Osteocyte (in vitro differentiated cells): ENCODE measurements at regions not wholly inside any gene's neighbourhood (a gene's known extent, or its start where the extent isn't known, plus 50 kb on each side); places are given as distances from the start of the nearest gene placed in this dataset.
A peak's percentile ranks its signal among the peaks of the same experiment; 100 is the strongest.
"Not testable (repeated sequence)": the region's sequence is repeated elsewhere in the genome, so short reads cannot be mapped to it uniquely, and the experiment has no call there.

Experiments used
- DNase-seq: peaks from one replicate; pipeline ENCODE4 v3.0.0; 2021; ENCODE audit warnings: mixed read lengths; ENCODE audit not compliant: unreplicated experiment; ENCODE audit errors: extremely low spot score
- H3K27ac Mint-ChIP-seq: one replicate; pipeline ENCODE4 v1.8.0; 2021; ENCODE audit warnings: mild to moderate bottlenecking, mixed read lengths; ENCODE audit not compliant: unreplicated experiment
- H3K27me3 Mint-ChIP-seq: one replicate; pipeline ENCODE4 v1.8.0; 2021; ENCODE audit warnings: mixed read lengths; ENCODE audit not compliant: unreplicated experiment
- H3K36me3 Mint-ChIP-seq: one replicate; pipeline ENCODE4 v1.8.0; 2021; ENCODE audit warnings: mixed read lengths; ENCODE audit not compliant: unreplicated experiment
- H3K4me1 Mint-ChIP-seq: one replicate; pipeline ENCODE4 v1.8.0; 2021; ENCODE audit warnings: mixed read lengths; ENCODE audit not compliant: unreplicated experiment
- H3K4me3 Mint-ChIP-seq: one replicate; pipeline ENCODE4 v1.8.0; 2021; ENCODE audit warnings: mild to moderate bottlenecking, moderate library complexity, mixed read lengths; ENCODE audit not compliant: unreplicated experiment
- H3K9me3 Mint-ChIP-seq: one replicate; pipeline ENCODE4 v1.8.0; 2021; ENCODE audit warnings: mixed read lengths; ENCODE audit not compliant: unreplicated experiment
- CTCF ChIP-seq: fragments of 200-600 bp; sonication (generic); IDR thresholded peaks from 2 replicates; pipeline ENCODE4 v1.5.0; 2021; ENCODE audit warnings: antibody characterized with exemption, mild to moderate bottlenecking, moderate library complexity

GRCh38 chr2:150122871-150123613, 364.4 kb downstream of the RND3 start:
- no peak for TF ChIP-seq CTCF
- Mint-ChIP-seq H3K4me3 (no peak overlapping the region), H3K27ac (peak overlapping the region; percentile 13), H3K4me1 (peaks cover 43% of the 10 kb centered on the region), H3K27me3 (no peaks in the 10 kb centered on the region), H3K9me3 (no peaks in the 10 kb centered on the region), H3K36me3 (no peaks in the 10 kb centered on the region)
- no peak for DNase-seq

- Mint-ChIP-seq H3K4me1 (peaks cover 43% of the 10 kb centered on the region), H3K27ac (no peak overlapping the region), H3K9me3 (no peaks in the 10 kb centered on the region), H3K36me3 (no peaks in the 10 kb centered on the region), H3K4me3 (no peak overlapping the region), H3K27me3 (no peaks in the 10 kb centered on the region)
- TF ChIP-seq CTCF = no peak
- no peak for DNase-seq
Measured at GRCh38 chr2:150122156-150122555, 365.3 kb downstream of the RND3 start.

GRCh38 chr2:150120326-150120955, 367.0 kb downstream of the RND3 start:
- Mint-ChIP-seq H3K9me3 (no peaks in the 10 kb centered on the region), H3K4me1 (peaks cover 30% of the 10 kb centered on the region), H3K27me3 (no peaks in the 10 kb centered on the region), H3K4me3 (no peak overlapping the region), H3K36me3 (no peaks in the 10 kb centered on the region), H3K27ac (no peak overlapping the region)
- no peak for TF ChIP-seq CTCF
- DNase-seq = no peak

- no peaks in the 10 kb centered on the region for H3K27me3 Mint-ChIP-seq
- TF ChIP-seq CTCF = no peak
- H3K9me3 Mint-ChIP-seq = no peaks in the 10 kb centered on the region
- H3K27ac Mint-ChIP-seq = no peak overlapping the region
- no peak for DNase-seq
- peaks cover 27% of the 10 kb centered on the region for H3K4me1 Mint-ChIP-seq
- H3K36me3 Mint-ChIP-seq = no peaks in the 10 kb centered on the region
- no peak overlapping the region for H3K4me3 Mint-ChIP-seq
Measured at GRCh38 chr2:150119819-150120218, 367.6 kb downstream of the RND3 start.

- H3K4me1 Mint-ChIP-seq, H3K4me3 Mint-ChIP-seq, H3K27ac Mint-ChIP-seq, H3K9me3 Mint-ChIP-seq, H3K27me3 Mint-ChIP-seq, H3K36me3 Mint-ChIP-seq, DNase-seq: not testable (repeated sequence)
Measured at GRCh38 chr2:150114089-150114488, 373.4 kb downstream of the RND3 start.
